ENCODE measurements at regions not wholly inside any gene's neighbourhood (a gene's known extent, or its start where the extent isn't known, plus 50 kb on each side); places are given as distances from the start of the nearest gene placed in this dataset.

GRCh38 chr2:14843507-14844204, 211.1 kb downstream of the LRATD1 start:
- TF ChIP-seq CTCF (IDR thresholded peaks at IDR 0.05; ENCODE audit: borderline replicate concordance, extremely low read depth, low read length, poor library complexity, severe bottlenecking) (no peak), EZH2 (IDR thresholded peaks at IDR 0.05; ENCODE audit: borderline replicate concordance, low read depth, low read length, severe bottlenecking) (no peak)
